AG04450 (cell line): ENCODE measurements at regions not wholly inside any gene's neighbourhood (a gene's known extent, or its start where the extent isn't known, plus 50 kb on each side); places are given as distances from the start of the nearest gene placed in this dataset.

Experiments used
- CTCF ChIA-PET: fragments of 300-600, 350-600 bp; formaldehyde crosslinking; extraction: SDS; loops from one replicate; lab custom pipeline; 2022; ENCODE audit warnings: antibody characterized with exemption, inconsistent platforms; lab: Charles Lee
- POLR2A ChIA-PET: fragments of 350-600 bp; formaldehyde crosslinking; extraction: SDS; loops from one replicate; lab custom pipeline; 2021; ENCODE audit warnings: antibody characterized with exemption, inconsistent platforms; lab: Yijun Ruan, JAX
- DNase-seq: peaks from one replicate; pipeline ENCODE4 v3.0.0-alpha.2; 2011; ENCODE audit warnings: low read depth, low spot score
- H3K27ac ChIP-seq: one replicate; pipeline ENCODE4 v1.5.1; 2012; ENCODE audit warnings: low read depth, low read length, control low read depth
- H3K27me3 ChIP-seq: one replicate; pipeline ENCODE4 v1.6.0; 2012; ENCODE audit warnings: low read length; ENCODE audit not compliant: control insufficient read depth, insufficient read depth
- H3K4me3 ChIP-seq: 2 replicates; pipeline ENCODE4 v1.5.1; 2011; ENCODE audit warnings: mild to moderate bottlenecking, low read depth, low read length, control low read depth
- H3K9me3 ChIP-seq: 2 replicates; pipeline ENCODE4 v1.5.1; 2012; ENCODE audit warnings: low read length; ENCODE audit not compliant: control insufficient read depth, insufficient read depth
- CTCF ChIP-seq: IDR thresholded peaks from 2 replicates; pipeline ENCODE4 v1.5.1; 2011; ENCODE audit warnings: low read depth, low read length, control low read depth, inconsistent platforms

- Histone ChIP-seq H3K27ac (no peak overlapping the region), H3K9me3 (no peaks in the 10 kb centered on the region), H3K4me3 (no peak overlapping the region), H3K27me3 (no peaks in the 10 kb centered on the region)
- no peak for DNase-seq
- ChIA-PET CTCF (interaction anchor here (1.3 kb wide), 1 partner anchor 108 kb away, joined by 4 read pairs; no protein-coding TSS in a partner anchor), POLR2A (no interaction called here)
- TF ChIP-seq CTCF, result no peak
Measured at GRCh38 chr6:108779536-108780275, 68.5 kb upstream of the ARMC2 start.

- H3K4me3 ChIP-seq, result no peak overlapping the region
- H3K9me3 ChIP-seq, result no peaks in the 10 kb centered on the region
- ChIA-PET POLR2A (no interaction called here), CTCF (interaction anchor here (1.3 kb wide), 1 partner anchor 109 kb away, joined by 4 read pairs; no protein-coding TSS in a partner anchor)
- no peak overlapping the region for H3K27ac ChIP-seq
- no peak for DNase-seq
- no peaks in the 10 kb centered on the region for H3K27me3 ChIP-seq
- no peak for TF ChIP-seq CTCF
Measured at GRCh38 chr6:108780784-108781183, 67.4 kb upstream of the ARMC2 start.

DNA sequence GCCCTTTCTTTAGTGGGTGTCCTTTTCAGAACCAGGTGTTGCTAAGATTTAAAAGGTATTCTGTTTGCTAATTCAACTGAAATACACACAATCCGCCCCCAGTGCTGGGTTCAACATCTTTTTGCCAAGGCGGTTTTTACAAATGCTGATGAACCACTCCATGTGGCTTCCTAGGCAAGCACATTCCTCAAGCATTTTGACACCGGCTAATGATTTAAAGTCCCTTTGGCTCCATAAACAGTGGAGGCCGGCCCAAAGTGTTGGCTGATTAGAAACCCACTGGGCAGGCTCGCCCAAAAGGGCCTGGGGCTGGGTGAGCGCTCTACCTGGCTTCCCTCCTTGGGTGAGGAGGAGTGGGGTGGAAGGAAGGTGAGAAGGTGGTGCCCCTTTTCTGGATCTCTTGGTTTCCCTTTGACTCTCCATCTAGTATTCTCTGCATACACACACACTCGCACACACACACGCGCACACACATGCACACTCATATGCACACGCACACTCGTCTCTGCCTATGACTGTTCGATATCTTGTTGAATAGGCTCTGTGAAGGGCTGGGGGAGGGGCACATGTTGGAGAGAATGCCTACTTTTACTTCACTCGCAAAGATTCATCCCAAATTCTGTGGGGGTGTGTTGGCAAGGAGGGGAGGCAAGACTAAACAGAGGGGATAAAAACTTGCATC, 66.7 kb upstream of the ARMC2 start:
- Histone ChIP-seq H3K27ac (no peak overlapping the region), H3K27me3 (no peaks in the 10 kb centered on the region), H3K9me3 (no peaks in the 10 kb centered on the region), H3K4me3 (peak overlapping the region; percentile 68)
- no peak for DNase-seq
- ChIA-PET POLR2A (no interaction called here), CTCF (interaction anchor here (0.8 to 1.5 kb wide), 5 partner anchors 14 to 293 kb away, joined by 3 to 4 read pairs (median 4); no protein-coding TSS in a partner anchor)
- TF ChIP-seq CTCF, result no peak

DNA sequence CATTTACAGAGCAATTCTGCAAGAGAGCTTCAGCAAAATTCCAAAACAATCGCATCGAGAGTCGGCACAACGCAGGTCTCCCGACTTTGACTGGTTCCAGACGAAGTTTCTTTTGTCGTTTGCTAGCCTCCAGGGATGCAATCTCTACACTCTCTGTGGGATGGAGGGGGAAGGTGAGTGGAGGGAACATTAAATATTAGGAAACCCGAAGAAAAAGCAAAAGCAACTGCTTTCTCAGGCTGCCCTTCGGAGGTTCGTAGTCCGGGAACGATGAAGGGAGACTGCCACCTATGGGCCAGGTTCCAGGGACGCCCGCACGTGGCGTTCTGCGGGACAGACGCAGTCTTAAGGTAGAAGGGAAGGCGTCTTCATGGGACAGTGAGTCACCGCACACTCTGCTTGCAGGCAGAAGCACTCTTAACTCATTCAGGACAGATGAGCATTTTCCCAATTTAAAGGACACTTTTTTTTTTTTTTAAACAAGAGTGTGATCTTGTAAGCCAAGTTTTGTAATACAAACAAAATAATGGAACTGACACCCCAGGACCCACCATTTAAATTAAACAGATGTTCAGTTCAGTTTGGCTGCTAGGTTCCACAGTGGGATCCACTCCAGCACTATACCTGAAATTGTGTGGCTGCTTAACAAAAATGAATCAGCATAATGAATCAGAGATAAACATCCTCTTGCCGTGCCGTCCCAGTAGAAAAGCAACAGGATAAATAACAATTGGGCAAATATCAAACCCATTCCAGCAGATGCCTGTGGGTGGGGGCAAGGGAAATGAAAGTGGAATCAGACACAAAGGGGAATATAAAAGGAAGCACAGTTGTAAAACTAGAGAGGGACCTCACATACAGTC, 65.8 kb upstream of the ARMC2 start:
- CTCF ChIA-PET, result interaction anchor here (0.8 to 2.3 kb wide), 7 partner anchors 15 to 292 kb away, joined by 3 to 10 read pairs (median 4); no protein-coding TSS in a partner anchor

More for the DNA sequence above, 65.8 kb upstream of the ARMC2 start:
- Histone ChIP-seq H3K27ac (peak overlapping the region; percentile 57), H3K9me3 (peaks cover 3% of the 10 kb centered on the region; the same call in 1 of the 2 replicates), H3K4me3 (peak overlapping the region; percentile 68), H3K27me3 (no peaks in the 10 kb centered on the region)
- TF ChIP-seq CTCF, result peak; percentile 85
- peak; percentile 30 for DNase-seq
- POLR2A ChIA-PET, result no interaction called here
